Smooth muscle cell (in vitro differentiated cells): ENCODE measurements at regions not wholly inside any gene's neighbourhood (a gene's known extent, or its start where the extent isn't known, plus 50 kb on each side); places are given as distances from the start of the nearest gene placed in this dataset.

Source experiments
- DNase-seq: peaks from one replicate; lab custom pipeline; 2025; ENCODE audit not compliant: unreplicated experiment; lab: John Stamatoyannopoulos, UW
- H2AFZ ChIP-seq: fragments of 200-600 bp; sonication (generic); 2 replicates; pipeline ENCODE4 v1.6.0; 2016; ENCODE audit warnings: antibody characterized with exemption, low read depth, mild to moderate bottlenecking
- H3F3A ChIP-seq: fragments of 200-600 bp; sonication (generic); 2 replicates; pipeline ENCODE4 v1.6.0; 2017; ENCODE audit warnings: antibody characterized with exemption, low read depth
- H3K27ac ChIP-seq: fragments of 200-600 bp; sonication (generic); 2 replicates; pipeline ENCODE4 v1.5.1; 2016; ENCODE audit warnings: low read depth, mild to moderate bottlenecking
- H3K27me3 ChIP-seq: fragments of 200-600 bp; sonication (generic); 2 replicates; pipeline ENCODE4 v1.6.1; 2016; ENCODE audit warnings: low read depth, mild to moderate bottlenecking
- H3K36me3 ChIP-seq: fragments of 200-600 bp; sonication (generic); 2 replicates; pipeline ENCODE4 v1.5.1; 2016; ENCODE audit warnings: low read depth
- H3K4me1 ChIP-seq: fragments of 200-600 bp; sonication (generic); 2 replicates; pipeline ENCODE4 v1.5.1; 2016; ENCODE audit warnings: low read depth
- H3K4me2 ChIP-seq: fragments of 200-600 bp; sonication (generic); 2 replicates; pipeline ENCODE4 v1.6.0; 2016; ENCODE audit warnings: mild to moderate bottlenecking
- H3K4me3 ChIP-seq: fragments of 200-600 bp; sonication (generic); 2 replicates; pipeline ENCODE4 v1.5.1; 2016; ENCODE audit warnings: mild to moderate bottlenecking
- H3K79me2 ChIP-seq: fragments of 200-600 bp; sonication (generic); 2 replicates; pipeline ENCODE4 v1.6.0; 2016; ENCODE audit warnings: low read depth, mild to moderate bottlenecking
- H3K9ac ChIP-seq: fragments of 200-600 bp; sonication (generic); 2 replicates; pipeline ENCODE4 v1.6.0; 2016; ENCODE audit warnings: low read depth
- H3K9me3 ChIP-seq: fragments of 200-600 bp; sonication (generic); replicated peaks from 2 replicates; pipeline ENCODE4 v1.5.1; 2016; ENCODE audit warnings: low read depth
- H4K20me1 ChIP-seq: fragments of 200-600 bp; sonication (generic); 2 replicates; pipeline ENCODE4 v1.6.0; 2016; ENCODE audit warnings: low read depth
- CTCF ChIP-seq: fragments of 200-600 bp; sonication (generic); IDR thresholded peaks from 2 replicates; pipeline ENCODE4 v1.5.1; 2017; ENCODE audit warnings: borderline replicate concordance, mild to moderate bottlenecking, antibody characterized with exemption; ENCODE audit not compliant: insufficient read depth, poor library complexity, severe bottlenecking
- WGBS: methylation state at CpG from one replicate; pipeline ENCODE4 v1.1.7; 2016; ENCODE audit warnings: low lambda C conversion rate; 5-methylcytosine and 5-hydroxymethylcytosine counted together
- small RNA-seq: library from RNA; depleted of rRNA; stranded (forward); fragments of <200 nt; gene quantifications from one replicate; pipeline ENCODE3, GENCODE V24; 2014

DNA sequence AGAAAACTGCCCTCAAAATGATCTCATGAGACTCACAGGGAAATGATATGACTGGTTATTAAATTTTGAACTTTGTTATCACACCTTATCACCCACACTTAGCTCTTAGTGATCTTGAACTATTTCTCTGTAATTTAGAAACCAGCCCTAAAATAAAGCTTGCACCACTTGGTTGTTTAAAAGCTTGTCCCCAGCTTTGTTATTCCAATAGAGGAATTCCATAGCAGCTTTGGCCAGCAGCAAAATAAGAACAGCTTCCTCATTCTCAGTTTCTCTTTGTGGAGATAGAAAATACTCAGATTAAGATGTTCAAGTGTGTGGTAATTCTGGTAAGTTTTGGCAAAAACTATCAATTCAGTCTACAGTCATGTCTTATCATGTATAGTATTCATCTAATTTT is 54.4 kb upstream of the CCDC68 start:
- no peak for DNase-seq
- H3F3A ChIP-seq, result no peaks in the 10 kb centered on the region
- H3K27ac ChIP-seq, result no peak overlapping the region
- no peaks in the 10 kb centered on the region for H3K4me1 ChIP-seq
- no peak for TF ChIP-seq CTCF
- H3K4me2 ChIP-seq, result no peak overlapping the region
- H3K4me3 ChIP-seq, result no peak overlapping the region
- no peak overlapping the region for H3K9ac ChIP-seq
- no peaks in the 10 kb centered on the region for H3K79me2 ChIP-seq
- no peaks in the 10 kb centered on the region for H3K9me3 ChIP-seq
- no peaks in the 10 kb centered on the region for H3K36me3 ChIP-seq
- H2AFZ ChIP-seq, result no peak overlapping the region
- H4K20me1 ChIP-seq, result no peaks in the 10 kb centered on the region
- H3K27me3 ChIP-seq, result no peaks in the 10 kb centered on the region

DNA sequence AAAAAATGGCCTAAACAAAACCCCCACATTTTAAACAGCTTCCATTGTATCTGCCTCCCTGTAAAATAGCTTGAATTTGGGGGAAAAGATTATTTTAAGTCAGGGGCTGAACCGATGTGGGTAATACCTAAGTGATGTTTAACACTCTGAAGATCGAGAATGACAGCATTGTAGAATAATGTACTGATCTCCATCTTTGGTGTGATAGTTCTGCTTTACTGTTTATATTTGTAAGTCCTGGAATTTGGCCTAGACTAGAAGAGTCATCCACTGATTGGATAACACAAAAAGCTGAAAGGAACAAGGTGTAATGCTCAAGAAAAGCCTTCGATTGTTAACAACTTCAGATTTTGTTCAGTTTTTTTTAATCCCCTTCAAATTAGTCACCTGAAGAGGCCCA is 53.8 kb upstream of the CCDC68 start:
- DNase-seq, result no peak
- no peak for TF ChIP-seq CTCF
- no peak overlapping the region for H3K4me3 ChIP-seq
- no peak overlapping the region for H2AFZ ChIP-seq
- WGBS, result 83% methylated on average over 3 of the region's 3 CpGs
- H3K9me3 ChIP-seq, result no peaks in the 10 kb centered on the region
- H3K79me2 ChIP-seq, result no peaks in the 10 kb centered on the region
- no peak overlapping the region for H3K4me2 ChIP-seq
- H3F3A ChIP-seq, result no peaks in the 10 kb centered on the region
- H3K27ac ChIP-seq, result no peak overlapping the region
- H4K20me1 ChIP-seq, result no peaks in the 10 kb centered on the region
- no peak overlapping the region for H3K9ac ChIP-seq
- no peaks in the 10 kb centered on the region for H3K4me1 ChIP-seq
- no peaks in the 10 kb centered on the region for H3K36me3 ChIP-seq
- no peaks in the 10 kb centered on the region for H3K27me3 ChIP-seq

DNA sequence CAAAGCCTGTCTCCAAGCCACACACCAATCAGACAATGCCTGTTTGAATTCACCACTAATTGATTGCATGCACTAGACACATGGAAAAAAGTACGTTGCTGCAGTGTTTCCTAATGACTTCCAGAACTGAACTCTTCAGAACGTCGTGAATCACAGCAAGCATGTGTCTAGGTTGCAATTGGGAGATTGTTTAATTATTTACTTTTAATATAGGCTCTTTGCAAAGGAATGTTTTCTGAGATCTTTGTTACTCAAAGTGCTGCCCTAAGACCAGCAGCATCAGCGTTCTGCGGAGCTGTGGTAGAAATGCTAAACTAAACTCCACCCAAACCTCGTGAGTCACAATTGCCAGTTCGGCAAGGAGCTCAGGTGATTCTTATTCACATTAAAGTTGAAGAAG is 52.7 kb upstream of the CCDC68 start:
- DNase-seq, result no peak
- WGBS, result 49% methylated on average over 7 of the region's 7 CpGs
- Histone ChIP-seq H3K27me3 (no peaks in the 10 kb centered on the region), H3K27ac (peak overlapping the region; percentile 11), H3K36me3 (no peaks in the 10 kb centered on the region), H3K4me2 (no peak overlapping the region), H3K9ac (no peak overlapping the region), H3F3A (no peaks in the 10 kb centered on the region), H3K4me1 (no peaks in the 10 kb centered on the region), H3K4me3 (no peak overlapping the region), H3K9me3 (no peaks in the 10 kb centered on the region), H2AFZ (no peak overlapping the region), H3K79me2 (no peaks in the 10 kb centered on the region), H4K20me1 (no peaks in the 10 kb centered on the region)
- no peak for TF ChIP-seq CTCF

Small RNA genes in the stretch of these regions (small RNA-seq; reads per million reads assigned to genes)
- 0.08 reads per million for gene RNA5SP459
